ENCODE measurements at regions not wholly inside any gene's neighbourhood (a gene's known extent, or its start where the extent isn't known, plus 50 kb on each side); places are given as distances from the start of the nearest gene placed in this dataset.

GRCh38 chr4:62133977-62134376, 933.9 kb downstream of the ADGRL3 start:
- Histone ChIP-seq H3K36me3 (no peaks in the 10 kb centered on the region), H3K4me1 (no peaks in the 10 kb centered on the region), H3K9me3 (no peaks in the 10 kb centered on the region), H3K27ac (no peak overlapping the region), H3K4me3 (no peak overlapping the region), H3K27me3 (no peaks in the 10 kb centered on the region)
- no peak for DNase-seq (ENCODE audit: extremely low spot score in 2 of 2)
- intact Hi-C loops (cut with DNase I): loop anchor here (2.0 kb wide), 1 partner anchor 37 kb away; no protein-coding TSS in a partner anchor
- TF ChIP-seq CTCF (IDR thresholded peaks at IDR 0.05): no peak
- no peak for TF ChIP-seq POLR2A (IDR thresholded peaks at IDR 0.05)
- no peak for TF ChIP-seq POLR2AphosphoS5 (IDR thresholded peaks at IDR 0.05; ENCODE audit: insufficient read depth in 1 of 2, low read depth in 1 of 2)

- Histone ChIP-seq H3K4me1 (no peaks in the 10 kb centered on the region), H3K4me3 (no peak overlapping the region), H3K27ac (no peak overlapping the region), H3K36me3 (no peaks in the 10 kb centered on the region), H3K27me3 (no peaks in the 10 kb centered on the region), H3K9me3 (no peaks in the 10 kb centered on the region)
- TF ChIP-seq POLR2AphosphoS5 (IDR thresholded peaks at IDR 0.05; ENCODE audit: insufficient read depth in 1 of 2, low read depth in 1 of 2) (no peak), CTCF (IDR thresholded peaks at IDR 0.05) (no peak), POLR2A (IDR thresholded peaks at IDR 0.05) (no peak)
- DNase-seq (ENCODE audit: extremely low spot score in 2 of 2): no peak
- intact Hi-C loops (cut with DNase I): loop anchor here (2.0 kb wide), 1 partner anchor 36 kb away; no protein-coding TSS in a partner anchor
Observed at GRCh38 chr4:62133101-62133897, 933.2 kb downstream of the ADGRL3 start.

- TF ChIP-seq POLR2AphosphoS5 (IDR thresholded peaks at IDR 0.05; ENCODE audit: insufficient read depth in 1 of 2, low read depth in 1 of 2) (no peak), POLR2A (IDR thresholded peaks at IDR 0.05) (no peak), CTCF (IDR thresholded peaks at IDR 0.05) (no peak)
- Histone ChIP-seq H3K4me3 (no peak overlapping the region), H3K27me3 (no peaks in the 10 kb centered on the region), H3K4me1 (no peaks in the 10 kb centered on the region), H3K27ac (no peak overlapping the region), H3K36me3 (no peaks in the 10 kb centered on the region), H3K9me3 (no peaks in the 10 kb centered on the region)
- intact Hi-C loops (cut with DNase I): no loop called here
- no peak for DNase-seq (ENCODE audit: extremely low spot score in 2 of 2)
Observed at GRCh38 chr4:62131049-62131448, 930.9 kb downstream of the ADGRL3 start.

- TF ChIP-seq POLR2A (IDR thresholded peaks at IDR 0.05) (no peak), POLR2AphosphoS5 (IDR thresholded peaks at IDR 0.05; ENCODE audit: insufficient read depth in 1 of 2, low read depth in 1 of 2) (no peak), CTCF (IDR thresholded peaks at IDR 0.05) (no peak)
Observed at GRCh38 chr4:62130637-62131036, 930.5 kb downstream of the ADGRL3 start.

GRCh38 chr4:62130230-62130629, 930.1 kb downstream of the ADGRL3 start:
- Histone ChIP-seq H3K27me3 (no peaks in the 10 kb centered on the region), H3K4me3 (no peak overlapping the region), H3K4me1 (no peaks in the 10 kb centered on the region), H3K36me3 (no peaks in the 10 kb centered on the region), H3K27ac (no peak overlapping the region), H3K9me3 (no peaks in the 10 kb centered on the region)
- intact Hi-C loops (cut with DNase I): no loop called here
- no peak for DNase-seq (ENCODE audit: extremely low spot score in 2 of 2)
- TF ChIP-seq POLR2AphosphoS5 (IDR thresholded peaks at IDR 0.05; ENCODE audit: insufficient read depth in 1 of 2, low read depth in 1 of 2) (no peak), CTCF (IDR thresholded peaks at IDR 0.05) (no peak)

More at GRCh38 chr4:62130637-62131036, 930.5 kb downstream of the ADGRL3 start:
- Histone ChIP-seq H3K9me3 (no peaks in the 10 kb centered on the region), H3K27me3 (no peaks in the 10 kb centered on the region), H3K27ac (no peak overlapping the region), H3K36me3 (no peaks in the 10 kb centered on the region), H3K4me1 (no peaks in the 10 kb centered on the region), H3K4me3 (no peak overlapping the region)
- intact Hi-C loops (cut with DNase I): no loop called here
- DNase-seq (ENCODE audit: extremely low spot score in 2 of 2): no peak
